ENCODE measurements at regions not wholly inside any gene's neighbourhood (a gene's known extent, or its start where the extent isn't known, plus 50 kb on each side); places are given as distances from the start of the nearest gene placed in this dataset.

DNA sequence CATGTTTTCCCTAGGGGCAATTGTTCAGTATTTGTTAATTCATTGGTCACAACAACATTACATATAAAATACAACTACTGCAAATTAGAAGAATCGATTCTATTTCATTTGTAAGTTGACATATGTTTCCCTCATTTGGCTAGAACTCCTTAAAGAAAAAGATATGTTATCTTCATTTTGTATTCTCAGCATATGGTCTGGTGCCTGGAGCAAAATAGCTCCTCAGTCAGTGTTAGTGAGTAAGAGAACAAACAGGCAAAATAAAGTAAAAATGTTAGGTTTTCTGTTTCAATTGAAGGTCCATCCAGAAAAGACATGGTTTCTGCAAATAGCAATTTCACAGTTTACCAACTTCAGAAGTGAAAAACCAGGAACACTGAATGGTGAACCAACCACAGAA lies 1343.1 kb downstream of the ROBO1 start:
- in situ Hi-C loops (cut with MboI; ENCODE audit: low pct_unique_long_range_greater_than_20kb, low sequenced_read_pairs, unreplicated experiment): no loop called here
- DNase-seq (ENCODE audit: low spot score): no peak
- TF ChIP-seq, protein P1, sequence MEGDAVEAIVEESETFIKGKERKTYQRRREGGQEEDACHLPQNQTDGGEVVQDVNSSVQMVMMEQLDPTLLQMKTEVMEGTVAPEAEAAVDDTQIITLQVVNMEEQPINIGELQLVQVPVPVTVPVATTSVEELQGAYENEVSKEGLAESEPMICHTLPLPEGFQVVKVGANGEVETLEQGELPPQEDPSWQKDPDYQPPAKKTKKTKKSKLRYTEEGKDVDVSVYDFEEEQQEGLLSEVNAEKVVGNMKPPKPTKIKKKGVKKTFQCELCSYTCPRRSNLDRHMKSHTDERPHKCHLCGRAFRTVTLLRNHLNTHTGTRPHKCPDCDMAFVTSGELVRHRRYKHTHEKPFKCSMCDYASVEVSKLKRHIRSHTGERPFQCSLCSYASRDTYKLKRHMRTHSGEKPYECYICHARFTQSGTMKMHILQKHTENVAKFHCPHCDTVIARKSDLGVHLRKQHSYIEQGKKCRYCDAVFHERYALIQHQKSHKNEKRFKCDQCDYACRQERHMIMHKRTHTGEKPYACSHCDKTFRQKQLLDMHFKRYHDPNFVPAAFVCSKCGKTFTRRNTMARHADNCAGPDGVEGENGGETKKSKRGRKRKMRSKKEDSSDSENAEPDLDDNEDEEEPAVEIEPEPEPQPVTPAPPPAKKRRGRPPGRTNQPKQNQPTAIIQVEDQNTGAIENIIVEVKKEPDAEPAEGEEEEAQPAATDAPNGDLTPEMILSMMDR (IDR thresholded peaks at IDR 0.05; ENCODE audit: extremely low read depth, insufficient read depth, missing control alignments): no peak

DNA sequence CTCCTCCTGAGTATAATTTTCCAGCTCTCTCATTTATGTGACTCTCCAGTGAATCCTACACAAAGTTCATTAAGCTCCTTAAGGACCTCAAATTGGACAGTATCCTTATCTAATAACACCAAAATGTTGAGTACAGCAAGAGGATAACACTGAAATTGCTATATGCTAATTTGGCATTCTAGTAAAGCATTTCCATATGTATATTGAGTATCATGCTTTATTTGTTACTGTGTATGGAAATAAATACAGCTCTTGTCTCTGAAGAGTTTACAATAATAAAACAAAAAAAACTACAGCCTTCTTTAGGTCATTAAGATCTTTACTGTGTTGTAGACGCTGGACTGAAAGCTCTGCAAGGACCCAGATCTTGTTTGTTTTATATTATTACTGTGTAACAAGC lies 1341.3 kb downstream of the ROBO1 start:
- TF ChIP-seq, protein P1 (IDR thresholded peaks at IDR 0.05; ENCODE audit: extremely low read depth, insufficient read depth, missing control alignments): no peak
- no peak for DNase-seq (ENCODE audit: low spot score)
- in situ Hi-C loops (cut with MboI; ENCODE audit: low pct_unique_long_range_greater_than_20kb, low sequenced_read_pairs, unreplicated experiment): no loop called here

DNA sequence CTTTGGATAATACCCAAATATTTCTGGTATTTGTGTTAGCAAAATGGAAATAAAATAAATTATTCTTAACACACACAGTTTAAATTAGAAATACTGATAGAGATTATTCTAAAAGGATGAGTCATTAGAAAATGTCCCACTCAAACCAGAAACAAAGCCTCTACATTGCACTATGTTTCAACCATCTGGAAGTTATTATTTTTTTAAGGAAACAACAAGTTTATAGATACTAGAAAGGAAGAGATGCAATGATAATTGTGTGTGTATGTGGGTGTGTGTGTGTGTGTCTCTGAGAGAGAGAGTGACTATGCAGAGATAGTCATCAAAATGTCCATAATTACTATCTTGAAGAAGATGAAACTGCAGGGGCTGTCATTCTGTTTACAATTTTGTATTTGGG lies 1340.5 kb downstream of the ROBO1 start:
- no peak for DNase-seq (ENCODE audit: low spot score)
- in situ Hi-C loops (cut with MboI; ENCODE audit: low pct_unique_long_range_greater_than_20kb, low sequenced_read_pairs, unreplicated experiment): no loop called here
- TF ChIP-seq, protein P1 (IDR thresholded peaks at IDR 0.05; ENCODE audit: extremely low read depth, insufficient read depth, missing control alignments): no peak

DNA sequence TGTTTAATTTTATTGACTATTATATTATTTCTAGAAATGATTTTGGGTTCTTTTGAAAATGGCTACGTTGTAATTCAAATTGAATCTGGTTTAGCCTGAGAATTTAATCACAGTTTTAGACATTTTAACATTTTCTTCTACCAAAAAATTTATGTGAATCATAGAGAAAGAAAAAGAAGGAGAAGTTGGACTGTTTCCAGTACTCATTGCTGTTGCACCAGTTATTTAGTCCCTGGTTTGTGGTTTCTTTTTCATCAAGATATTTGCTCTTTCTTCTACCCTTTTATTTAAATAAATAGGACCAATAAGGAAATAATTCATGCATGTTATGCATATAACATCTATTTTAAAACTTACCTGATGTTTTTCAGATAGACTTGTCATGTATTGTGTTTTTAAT lies 1337.1 kb downstream of the ROBO1 start:
- TF ChIP-seq, protein P1 (IDR thresholded peaks at IDR 0.05; ENCODE audit: extremely low read depth, insufficient read depth, missing control alignments): no peak
- in situ Hi-C loops (cut with MboI; ENCODE audit: low pct_unique_long_range_greater_than_20kb, low sequenced_read_pairs, unreplicated experiment): no loop called here
- no peak for DNase-seq (ENCODE audit: low spot score)

DNA sequence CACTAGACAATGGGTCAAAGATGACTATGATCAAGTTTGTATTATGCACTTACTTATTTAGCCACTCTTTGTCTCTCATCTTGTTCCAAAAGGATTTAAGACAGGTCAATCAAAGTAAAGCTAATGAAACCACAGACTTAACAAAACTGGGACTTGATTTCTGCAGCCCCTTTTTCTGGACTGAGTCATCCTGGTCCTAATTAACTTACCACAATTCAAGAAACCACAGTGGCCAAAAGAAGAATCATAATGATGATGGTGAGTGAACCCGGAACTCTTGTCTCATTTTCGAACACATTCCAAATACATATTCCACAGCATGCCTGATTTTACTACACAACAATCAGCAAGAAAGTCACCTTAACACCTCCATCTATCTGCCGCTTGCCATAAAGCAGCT lies 1333.0 kb downstream of the ROBO1 start:
- DNase-seq (ENCODE audit: low spot score): no peak
- TF ChIP-seq, protein P1 (IDR thresholded peaks at IDR 0.05; ENCODE audit: extremely low read depth, insufficient read depth, missing control alignments): no peak

DNA sequence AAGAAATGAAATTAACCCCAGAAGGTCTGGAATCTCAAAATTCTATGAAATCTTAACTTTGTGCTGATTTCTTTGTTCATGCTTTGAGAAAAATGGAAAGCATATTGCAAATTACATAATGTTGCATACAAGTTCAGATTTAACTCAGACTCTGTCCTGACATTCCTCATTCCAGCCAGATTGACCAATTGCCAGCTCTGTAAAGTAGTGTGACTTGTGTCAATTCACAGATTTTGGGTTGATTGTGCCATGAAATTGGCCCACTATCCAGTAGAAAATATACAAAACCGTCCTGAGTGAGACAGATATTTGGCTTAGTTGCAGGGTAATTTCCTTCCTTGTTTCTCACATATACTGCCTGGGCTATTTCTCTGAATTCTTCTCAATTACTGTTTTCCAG lies 1312.6 kb downstream of the ROBO1 start:
- DNase-seq (ENCODE audit: low spot score): no peak
- TF ChIP-seq, protein P1 (IDR thresholded peaks at IDR 0.05; ENCODE audit: extremely low read depth, insufficient read depth, missing control alignments): no peak
- in situ Hi-C loops (cut with MboI; ENCODE audit: low pct_unique_long_range_greater_than_20kb, low sequenced_read_pairs, unreplicated experiment): no loop called here

More for the DNA sequence above, 1333.0 kb downstream of the ROBO1 start:
- in situ Hi-C loops (cut with MboI; ENCODE audit: low pct_unique_long_range_greater_than_20kb, low sequenced_read_pairs, unreplicated experiment): no loop called here
